MM.1S (cell line): ENCODE measurements at regions not wholly inside any gene's neighbourhood (a gene's known extent, or its start where the extent isn't known, plus 50 kb on each side); places are given as distances from the start of the nearest gene placed in this dataset.

ENCODE experiments used
- EZH2 ChIP-seq: fragments of 300-600 bp; sonication (generic); optimal IDR thresholded peaks from 2 replicates; pipeline ENCODE3; 2017; ENCODE audit warnings: low read depth, mild to moderate bottlenecking, antibody characterized with exemption, low read length, mixed read lengths
- EZH2phosphoT487 ChIP-seq: fragments of 300-600 bp; sonication (generic); IDR thresholded peaks from 2 replicates; pipeline ENCODE4 v1.6.1; 2018; ENCODE audit warnings: antibody characterized with exemption, low read length
- TF ChIP-seq, protein P1 (sequence below): fragments of 300-600 bp; sonication (generic); IDR thresholded peaks from 2 replicates; pipeline ENCODE4 v1.5.1; 2016; ENCODE audit warnings: antibody characterized with exemption, low read length, mixed read lengths

DNA sequence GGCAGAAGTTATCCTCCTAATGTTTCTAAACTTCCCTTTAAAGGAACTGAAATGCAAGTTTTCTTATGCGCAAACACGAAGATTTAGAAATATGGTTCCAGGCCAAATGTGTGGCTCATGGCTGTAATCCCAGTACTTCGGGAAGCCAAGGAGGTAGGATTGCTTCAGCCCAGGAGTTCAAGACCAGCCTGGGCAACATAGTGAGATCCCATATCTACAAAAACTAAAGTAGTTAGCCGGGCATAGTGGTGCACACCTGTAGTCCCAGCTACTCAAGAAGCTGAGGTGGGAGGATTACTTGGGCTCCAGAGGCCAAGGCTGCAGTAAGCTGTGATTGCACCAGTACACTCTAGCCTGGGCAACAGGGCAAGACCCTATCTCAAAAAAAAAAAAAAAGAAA is 95.8 kb upstream of the SCAF8 start:
- TF ChIP-seq EZH2phosphoT487 = no peak
- TF ChIP-seq, protein P1, sequence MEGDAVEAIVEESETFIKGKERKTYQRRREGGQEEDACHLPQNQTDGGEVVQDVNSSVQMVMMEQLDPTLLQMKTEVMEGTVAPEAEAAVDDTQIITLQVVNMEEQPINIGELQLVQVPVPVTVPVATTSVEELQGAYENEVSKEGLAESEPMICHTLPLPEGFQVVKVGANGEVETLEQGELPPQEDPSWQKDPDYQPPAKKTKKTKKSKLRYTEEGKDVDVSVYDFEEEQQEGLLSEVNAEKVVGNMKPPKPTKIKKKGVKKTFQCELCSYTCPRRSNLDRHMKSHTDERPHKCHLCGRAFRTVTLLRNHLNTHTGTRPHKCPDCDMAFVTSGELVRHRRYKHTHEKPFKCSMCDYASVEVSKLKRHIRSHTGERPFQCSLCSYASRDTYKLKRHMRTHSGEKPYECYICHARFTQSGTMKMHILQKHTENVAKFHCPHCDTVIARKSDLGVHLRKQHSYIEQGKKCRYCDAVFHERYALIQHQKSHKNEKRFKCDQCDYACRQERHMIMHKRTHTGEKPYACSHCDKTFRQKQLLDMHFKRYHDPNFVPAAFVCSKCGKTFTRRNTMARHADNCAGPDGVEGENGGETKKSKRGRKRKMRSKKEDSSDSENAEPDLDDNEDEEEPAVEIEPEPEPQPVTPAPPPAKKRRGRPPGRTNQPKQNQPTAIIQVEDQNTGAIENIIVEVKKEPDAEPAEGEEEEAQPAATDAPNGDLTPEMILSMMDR = no peak
- no peak for TF ChIP-seq EZH2
